ENCODE measurements at regions not wholly inside any gene's neighbourhood (a gene's known extent, or its start where the extent isn't known, plus 50 kb on each side); places are given as distances from the start of the nearest gene placed in this dataset.
"Not testable (repeated sequence)": the region's sequence is repeated elsewhere in the genome, so short reads cannot be mapped to it uniquely, and the experiment has no call there.

DNA sequence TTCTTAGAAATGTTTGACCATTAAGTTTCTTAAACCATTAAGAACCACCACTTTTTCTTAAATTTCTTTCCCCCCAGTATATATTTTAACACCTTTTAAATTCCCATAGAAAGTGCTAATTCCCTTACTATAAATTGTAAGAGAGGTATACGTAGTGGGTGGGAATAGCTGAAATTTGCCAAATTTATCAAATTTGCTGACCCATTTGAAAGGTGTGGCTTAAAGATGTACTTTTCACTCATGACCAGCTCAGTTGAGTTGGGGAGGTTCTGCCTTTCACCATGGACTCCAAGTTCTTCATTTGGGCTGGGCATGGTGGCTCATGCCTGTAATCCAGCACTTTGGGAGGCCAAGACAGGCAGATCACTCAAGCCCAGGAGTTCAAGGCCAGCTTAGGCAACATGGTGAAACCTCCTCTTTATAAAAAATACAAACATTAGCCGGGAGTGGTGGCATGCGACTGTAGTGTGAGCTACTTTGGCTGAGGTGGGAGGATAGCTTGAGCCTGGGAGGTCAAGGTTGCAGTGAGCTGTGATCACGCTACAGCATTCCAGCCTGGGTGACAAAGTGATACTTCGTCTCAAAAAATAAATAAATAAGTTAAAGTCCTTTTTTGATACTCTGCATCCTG, 133.2 kb downstream of the MRPL57 start:
- ChIA-PET CTCF (no interaction called here), POLR2A (no interaction called here)

DNA sequence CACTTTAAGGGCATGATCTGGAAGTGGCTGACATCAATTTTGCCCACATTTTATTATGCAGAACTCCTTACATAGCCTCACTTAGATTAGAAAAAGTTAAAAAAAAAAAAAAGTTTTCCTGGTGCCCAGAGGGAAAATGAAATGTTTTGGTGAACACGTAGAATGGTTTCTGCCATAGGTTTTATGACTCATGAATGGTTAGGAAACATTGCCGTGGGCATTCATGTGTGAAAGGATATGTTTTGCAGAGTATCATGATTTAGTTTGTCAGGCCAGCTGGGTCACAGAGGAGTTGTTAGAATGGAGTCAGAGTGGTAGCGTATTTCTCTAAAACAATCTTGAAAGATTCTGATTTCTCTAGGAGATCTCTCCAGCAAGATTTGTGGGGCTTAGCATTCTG, 133.8 kb downstream of the MRPL57 start:
- ATAC-seq (no peak), DNase-seq (ENCODE audit: low spot score) (no peak)
- H3K4me3 Mint-ChIP-seq = no peak overlapping the region
- no peaks in the 10 kb centered on the region; the same call in 1 of the 2 replicates for H3K27me3 Mint-ChIP-seq (ENCODE audit: low read depth)
- ChIA-PET CTCF (no interaction called here), POLR2A (no interaction called here)
- no peak overlapping the region for H3K27ac Mint-ChIP-seq
- TF ChIP-seq NR3C1 (CRISPR knock-in tag; conservative IDR thresholded peaks at IDR 0.05; ENCODE audit: low read depth) = no peak
- TF ChIP-seq ZNF232 (CRISPR knock-in tag; IDR thresholded peaks at IDR 0.05) = no peak
- no peak for TF ChIP-seq NFE2L1 (CRISPR knock-in tag; IDR thresholded peaks at IDR 0.05)
- no peak for TF ChIP-seq TCF7 (CRISPR knock-in tag; IDR thresholded peaks at IDR 0.05; ENCODE audit: low read depth)
- TF ChIP-seq MXD4 (CRISPR knock-in tag; IDR thresholded peaks at IDR 0.05; ENCODE audit: borderline replicate concordance) = no peak
- TF ChIP-seq ZNF121 (CRISPR knock-in tag; IDR thresholded peaks at IDR 0.05) = no peak
- TF ChIP-seq, protein P1, sequence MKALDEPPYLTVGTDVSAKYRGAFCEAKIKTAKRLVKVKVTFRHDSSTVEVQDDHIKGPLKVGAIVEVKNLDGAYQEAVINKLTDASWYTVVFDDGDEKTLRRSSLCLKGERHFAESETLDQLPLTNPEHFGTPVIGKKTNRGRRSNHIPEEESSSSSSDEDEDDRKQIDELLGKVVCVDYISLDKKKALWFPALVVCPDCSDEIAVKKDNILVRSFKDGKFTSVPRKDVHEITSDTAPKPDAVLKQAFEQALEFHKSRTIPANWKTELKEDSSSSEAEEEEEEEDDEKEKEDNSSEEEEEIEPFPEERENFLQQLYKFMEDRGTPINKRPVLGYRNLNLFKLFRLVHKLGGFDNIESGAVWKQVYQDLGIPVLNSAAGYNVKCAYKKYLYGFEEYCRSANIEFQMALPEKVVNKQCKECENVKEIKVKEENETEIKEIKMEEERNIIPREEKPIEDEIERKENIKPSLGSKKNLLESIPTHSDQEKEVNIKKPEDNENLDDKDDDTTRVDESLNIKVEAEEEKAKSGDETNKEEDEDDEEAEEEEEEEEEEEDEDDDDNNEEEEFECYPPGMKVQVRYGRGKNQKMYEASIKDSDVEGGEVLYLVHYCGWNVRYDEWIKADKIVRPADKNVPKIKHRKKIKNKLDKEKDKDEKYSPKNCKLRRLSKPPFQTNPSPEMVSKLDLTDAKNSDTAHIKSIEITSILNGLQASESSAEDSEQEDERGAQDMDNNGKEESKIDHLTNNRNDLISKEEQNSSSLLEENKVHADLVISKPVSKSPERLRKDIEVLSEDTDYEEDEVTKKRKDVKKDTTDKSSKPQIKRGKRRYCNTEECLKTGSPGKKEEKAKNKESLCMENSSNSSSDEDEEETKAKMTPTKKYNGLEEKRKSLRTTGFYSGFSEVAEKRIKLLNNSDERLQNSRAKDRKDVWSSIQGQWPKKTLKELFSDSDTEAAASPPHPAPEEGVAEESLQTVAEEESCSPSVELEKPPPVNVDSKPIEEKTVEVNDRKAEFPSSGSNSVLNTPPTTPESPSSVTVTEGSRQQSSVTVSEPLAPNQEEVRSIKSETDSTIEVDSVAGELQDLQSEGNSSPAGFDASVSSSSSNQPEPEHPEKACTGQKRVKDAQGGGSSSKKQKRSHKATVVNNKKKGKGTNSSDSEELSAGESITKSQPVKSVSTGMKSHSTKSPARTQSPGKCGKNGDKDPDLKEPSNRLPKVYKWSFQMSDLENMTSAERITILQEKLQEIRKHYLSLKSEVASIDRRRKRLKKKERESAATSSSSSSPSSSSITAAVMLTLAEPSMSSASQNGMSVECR (CRISPR knock-in tag; IDR thresholded peaks at IDR 0.05; ENCODE audit: borderline replicate concordance) = no peak
- peaks cover 20% of the 10 kb centered on the region for H3K4me1 Mint-ChIP-seq
- H3K36me3 Mint-ChIP-seq = no peaks in the 10 kb centered on the region
- H3K9me3 Mint-ChIP-seq = no peaks in the 10 kb centered on the region

More for the DNA sequence above, 133.2 kb downstream of the MRPL57 start:
- DNase-seq (ENCODE audit: low spot score) (no peak), ATAC-seq (no peak)
- H3K9me3 Mint-ChIP-seq = no peaks in the 10 kb centered on the region
- no peak overlapping the region for H3K4me3 Mint-ChIP-seq
- H3K27ac Mint-ChIP-seq = no peak overlapping the region
- H3K36me3 Mint-ChIP-seq = no peaks in the 10 kb centered on the region
- TF ChIP-seq ZNF121 (CRISPR knock-in tag; IDR thresholded peaks at IDR 0.05) = no peak
- no peak for TF ChIP-seq ELF4 (CRISPR knock-in tag; IDR thresholded peaks at IDR 0.05; ENCODE audit: low read depth)
- peak; percentile 40; the same call in 1 of the 2 replicates for TF ChIP-seq GABPB1 (CRISPR knock-in tag; IDR thresholded peaks at IDR 0.05)
- peaks cover 20% of the 10 kb centered on the region for H3K4me1 Mint-ChIP-seq
- no peaks in the 10 kb centered on the region; the same call in 1 of the 2 replicates for H3K27me3 Mint-ChIP-seq (ENCODE audit: low read depth)

- H3K36me3 Mint-ChIP-seq; H3K9me3 Mint-ChIP-seq; DNase-seq (ENCODE audit: low spot score); H3K4me3 Mint-ChIP-seq; H3K4me1 Mint-ChIP-seq; CTCF ChIA-PET; ATAC-seq; H3K27ac Mint-ChIP-seq; H3K27me3 Mint-ChIP-seq (ENCODE audit: low read depth): not testable (repeated sequence)
- POLR2A ChIA-PET = interaction anchor here (0.6 kb wide), 1 partner anchor 190 kb away, joined by 3 read pairs; no protein-coding TSS in a partner anchor
These were observed 138.5 kb downstream of the MRPL57 start for GRCh38 chr13:21314976-21315375.

DNA sequence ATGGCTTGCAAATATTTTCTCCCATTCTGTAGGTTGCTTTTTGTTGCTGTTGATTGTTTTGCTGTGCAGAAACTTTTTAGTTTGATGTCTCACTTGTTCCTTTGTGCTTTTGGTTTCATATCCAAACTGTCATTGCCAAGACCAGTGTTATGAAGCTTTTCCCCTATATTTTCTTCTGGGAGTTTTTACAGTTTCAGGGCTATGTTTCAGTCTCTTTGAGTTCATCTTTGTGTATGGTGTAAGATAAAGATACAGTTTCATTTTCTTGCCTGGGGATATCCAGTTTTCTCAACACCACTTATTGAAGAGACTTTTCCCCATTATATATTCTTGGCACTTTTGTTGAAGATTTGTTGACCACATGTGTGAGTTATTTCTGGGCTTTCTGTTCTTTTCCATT, 139.9 kb downstream of the MRPL57 start:
- ChIA-PET CTCF (no interaction called here), POLR2A (no interaction called here)
- peaks cover 6% of the 10 kb centered on the region; the same call in 1 of the 2 replicates for H3K9me3 Mint-ChIP-seq
- H3K4me3 Mint-ChIP-seq = no peak overlapping the region
- H3K27me3 Mint-ChIP-seq (ENCODE audit: low read depth) = no peaks in the 10 kb centered on the region; the same call in 1 of the 2 replicates
- H3K4me1 Mint-ChIP-seq = peaks cover 11% of the 10 kb centered on the region
- H3K36me3 Mint-ChIP-seq = no peaks in the 10 kb centered on the region
- no peak overlapping the region for H3K27ac Mint-ChIP-seq
- ATAC-seq = no peak
- no peak for DNase-seq (ENCODE audit: low spot score)
- no peak for TF ChIP-seq HMGA2 (CRISPR knock-in tag; IDR thresholded peaks at IDR 0.05)
- no peak for TF ChIP-seq OVOL2 (CRISPR knock-in tag; IDR thresholded peaks at IDR 0.05; ENCODE audit: borderline replicate concordance)
- no peak for TF ChIP-seq ATF2 (CRISPR knock-in tag; IDR thresholded peaks at IDR 0.05; ENCODE audit: borderline replicate concordance, low read depth)
- TF ChIP-seq, protein P2, sequence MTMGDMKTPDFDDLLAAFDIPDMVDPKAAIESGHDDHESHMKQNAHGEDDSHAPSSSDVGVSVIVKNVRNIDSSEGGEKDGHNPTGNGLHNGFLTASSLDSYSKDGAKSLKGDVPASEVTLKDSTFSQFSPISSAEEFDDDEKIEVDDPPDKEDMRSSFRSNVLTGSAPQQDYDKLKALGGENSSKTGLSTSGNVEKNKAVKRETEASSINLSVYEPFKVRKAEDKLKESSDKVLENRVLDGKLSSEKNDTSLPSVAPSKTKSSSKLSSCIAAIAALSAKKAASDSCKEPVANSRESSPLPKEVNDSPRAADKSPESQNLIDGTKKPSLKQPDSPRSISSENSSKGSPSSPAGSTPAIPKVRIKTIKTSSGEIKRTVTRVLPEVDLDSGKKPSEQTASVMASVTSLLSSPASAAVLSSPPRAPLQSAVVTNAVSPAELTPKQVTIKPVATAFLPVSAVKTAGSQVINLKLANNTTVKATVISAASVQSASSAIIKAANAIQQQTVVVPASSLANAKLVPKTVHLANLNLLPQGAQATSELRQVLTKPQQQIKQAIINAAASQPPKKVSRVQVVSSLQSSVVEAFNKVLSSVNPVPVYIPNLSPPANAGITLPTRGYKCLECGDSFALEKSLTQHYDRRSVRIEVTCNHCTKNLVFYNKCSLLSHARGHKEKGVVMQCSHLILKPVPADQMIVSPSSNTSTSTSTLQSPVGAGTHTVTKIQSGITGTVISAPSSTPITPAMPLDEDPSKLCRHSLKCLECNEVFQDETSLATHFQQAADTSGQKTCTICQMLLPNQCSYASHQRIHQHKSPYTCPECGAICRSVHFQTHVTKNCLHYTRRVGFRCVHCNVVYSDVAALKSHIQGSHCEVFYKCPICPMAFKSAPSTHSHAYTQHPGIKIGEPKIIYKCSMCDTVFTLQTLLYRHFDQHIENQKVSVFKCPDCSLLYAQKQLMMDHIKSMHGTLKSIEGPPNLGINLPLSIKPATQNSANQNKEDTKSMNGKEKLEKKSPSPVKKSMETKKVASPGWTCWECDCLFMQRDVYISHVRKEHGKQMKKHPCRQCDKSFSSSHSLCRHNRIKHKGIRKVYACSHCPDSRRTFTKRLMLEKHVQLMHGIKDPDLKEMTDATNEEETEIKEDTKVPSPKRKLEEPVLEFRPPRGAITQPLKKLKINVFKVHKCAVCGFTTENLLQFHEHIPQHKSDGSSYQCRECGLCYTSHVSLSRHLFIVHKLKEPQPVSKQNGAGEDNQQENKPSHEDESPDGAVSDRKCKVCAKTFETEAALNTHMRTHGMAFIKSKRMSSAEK (CRISPR knock-in tag; IDR thresholded peaks at IDR 0.05; ENCODE audit: borderline replicate concordance) = no peak
- no peak for TF ChIP-seq MYBL2 (CRISPR knock-in tag; IDR thresholded peaks at IDR 0.05)
- TF ChIP-seq, protein P1 (CRISPR knock-in tag; IDR thresholded peaks at IDR 0.05; ENCODE audit: borderline replicate concordance) = no peak

All from WTC11 (cell line).